GM19452 (cell line): ENCODE measurements at regions not wholly inside any gene's neighbourhood (a gene's known extent, or its start where the extent isn't known, plus 50 kb on each side); places are given as distances from the start of the nearest gene placed in this dataset.

ENCODE experiments used
- ATAC-seq: cut with Tn5 transposase; IDR thresholded peaks from one replicate; pipeline ENCODE4 v1.9.1; 2021; ENCODE audit not compliant: unreplicated experiment

GRCh38 chr15:39106950-39107349 lies 473.9 kb upstream of the THBS1 start:
- ATAC-seq, result no peak

GRCh38 chr15:39108021-39108420 lies 472.9 kb upstream of the THBS1 start:
- ATAC-seq, result no peak

GRCh38 chr15:39110336-39110735 lies 470.5 kb upstream of the THBS1 start:
- no peak for ATAC-seq

GRCh38 chr15:39110746-39111145 lies 470.1 kb upstream of the THBS1 start:
- no peak for ATAC-seq

GRCh38 chr15:39113741-39114140 lies 467.1 kb upstream of the THBS1 start:
- ATAC-seq, result no peak

- ATAC-seq, result no peak
Measured at GRCh38 chr15:39114690-39115378, 466.0 kb upstream of the THBS1 start.

GRCh38 chr15:39115379-39116057 lies 465.4 kb upstream of the THBS1 start:
- no peak for ATAC-seq

GRCh38 chr15:39118510-39118909 lies 462.4 kb upstream of the THBS1 start:
- no peak for ATAC-seq

- no peak for ATAC-seq
Measured at GRCh38 chr15:39124155-39124552, 456.7 kb upstream of the THBS1 start.

GRCh38 chr15:39124553-39125171 lies 456.2 kb upstream of the THBS1 start:
- no peak for ATAC-seq

- no peak for ATAC-seq
Measured at GRCh38 chr15:39125226-39125625, 455.7 kb upstream of the THBS1 start.

- ATAC-seq, result no peak
Measured at GRCh38 chr15:39125904-39126303, 455.0 kb upstream of the THBS1 start.

GRCh38 chr15:39127151-39127790 lies 453.6 kb upstream of the THBS1 start:
- no peak for ATAC-seq

- ATAC-seq, result no peak
Measured at GRCh38 chr15:39127925-39128617, 452.8 kb upstream of the THBS1 start.

GRCh38 chr15:39128746-39129145 lies 452.1 kb upstream of the THBS1 start:
- ATAC-seq, result no peak

GRCh38 chr15:39130556-39131379 lies 450.1 kb upstream of the THBS1 start:
- ATAC-seq, result no peak

GRCh38 chr15:39131609-39132008 lies 449.3 kb upstream of the THBS1 start:
- no peak for ATAC-seq

GRCh38 chr15:39132070-39132469 lies 448.8 kb upstream of the THBS1 start:
- ATAC-seq, result no peak

GRCh38 chr15:39132954-39133600 lies 447.8 kb upstream of the THBS1 start:
- ATAC-seq, result no peak

- no peak for ATAC-seq
Measured at GRCh38 chr15:39134282-39134681, 446.6 kb upstream of the THBS1 start.
